Tibial artery (tissue), 4 donors: ENCODE measurements at regions not wholly inside any gene's neighbourhood (a gene's known extent, or its start where the extent isn't known, plus 50 kb on each side); places are given as distances from the start of the nearest gene placed in this dataset.
A peak's percentile ranks its signal among the peaks of the same experiment; 100 is the strongest.

Source experiments
- DNase-seq, 2 donors: peaks; one replicate each; pipeline ENCODE4 v3.0.0-alpha.2; 2019
- H3K27ac ChIP-seq, 2 donors: fragments of 200-600 bp; sonication (generic) in 1 of 2; 1 replicate in 1 of 2; 2 replicates in 1 of 2; pipeline ENCODE4 v1.5.1; 2018 to 2019; ENCODE audit warnings: mild to moderate bottlenecking in 1 of 2
- H3K27me3 ChIP-seq, 2 donors: fragments of 200-600 bp; sonication (generic) in 1 of 2; one replicate each; pipeline versions ENCODE4 v1.5.1 to v1.6.0; 2016 to 2019
- H3K36me3 ChIP-seq, 3 donors: fragments of 200-600 bp; sonication (generic) in 2 of 3; one replicate each; pipeline ENCODE4 v1.5.1; 2016 to 2019; ENCODE audit warnings: mild to moderate bottlenecking in 2 of 3
- H3K4me1 ChIP-seq, 4 donors: fragments of 200-600 bp; sonication (generic) in 2 of 4; 1 replicate in 3 of 4; 2 replicates in 1 of 4; pipeline ENCODE4 v1.5.1; 2016 to 2019
- H3K4me3 ChIP-seq, 2 donors: fragments of 200-600 bp; sonication (generic) in 1 of 2; 1 replicate in 1 of 2; 2 replicates in 1 of 2; pipeline ENCODE4 v1.5.1; 2018 to 2019; ENCODE audit warnings: mild to moderate bottlenecking in 2 of 2
- H3K9me3 ChIP-seq, 3 donors: fragments of 200-600 bp; sonication (generic) in 1 of 3; one replicate each; pipeline ENCODE4 v1.5.1; 2016 to 2019
- CTCF ChIP-seq, 2 experiments: fragments of 200-600 bp in 1 of 2; fragments of 450-650 bp in 1 of 2; IDR thresholded peaks; one replicate each; pipeline ENCODE4 v1.5.1; 2017 to 2019; ENCODE audit warnings: antibody characterized with exemption in 2 of 2, mild to moderate bottlenecking in 1 of 2, moderate library complexity in 1 of 2
- intact Hi-C: fragments of 100-400 bp; cut with DNase I; formaldehyde crosslinking; loops from one replicate; pipeline ENCODE4 v1.15.0; 2023; ENCODE audit warnings: low total_unique reads

GRCh38 chr1:227437495-227438008 lies 119.3 kb upstream of the CDC42BPA start:
- intact Hi-C loops, result loop anchor here (10.0 kb wide), 2 partner anchors 203 to 803 kb away; no protein-coding TSS in a partner anchor
- peak overlapping the region in 1 of 2 donors; percentile 51 for H3K27ac ChIP-seq
- TF ChIP-seq CTCF (IDR thresholded peaks at IDR 0.05), result peak; percentile 41 to 57
- no peaks in the 10 kb centered on the region for H3K9me3 ChIP-seq
- no peaks in the 10 kb centered on the region for H3K27me3 ChIP-seq
- peaks cover 0 to 5% (median 4%) of the 10 kb centered on the region in 4 donors for H3K4me1 ChIP-seq
- peak overlapping the region; percentile 37 to 41 for H3K4me3 ChIP-seq
- H3K36me3 ChIP-seq, result no peaks in the 10 kb centered on the region
- no peak for DNase-seq

- no peak for TF ChIP-seq CTCF (IDR thresholded peaks at IDR 0.05)
- peaks cover 0 to 24% (median 14%) of the 10 kb centered on the region in 4 donors for H3K4me1 ChIP-seq
- H3K4me3 ChIP-seq, result no peak overlapping the region
- DNase-seq, result no peak
- H3K9me3 ChIP-seq, result no peaks in the 10 kb centered on the region
- intact Hi-C loops, result loop anchor here (5.0 to 10.0 kb wide), 3 partner anchors 118 to 800 kb away; partner anchors contain the start of gene CDC42BPA
- no peak overlapping the region for H3K27ac ChIP-seq
- no peaks in the 10 kb centered on the region for H3K27me3 ChIP-seq
- H3K36me3 ChIP-seq, result no peaks in the 10 kb centered on the region
These were observed 116.6 kb upstream of the CDC42BPA start for GRCh38 chr1:227434808-227435444.

- Histone ChIP-seq H3K27ac (no peak overlapping the region), H3K36me3 (no peaks in the 10 kb centered on the region), H3K9me3 (no peaks in the 10 kb centered on the region), H3K27me3 (no peaks in the 10 kb centered on the region), H3K4me1 (peaks cover 0 to 35% (median 25%) of the 10 kb centered on the region in 4 donors), H3K4me3 (no peak overlapping the region)
- no peak for TF ChIP-seq CTCF (IDR thresholded peaks at IDR 0.05)
- no peak for DNase-seq
- intact Hi-C loops, result loop anchor here (5.0 to 10.0 kb wide), 3 partner anchors 117 to 799 kb away; partner anchors contain the start of gene CDC42BPA
These were observed 115.5 kb upstream of the CDC42BPA start for GRCh38 chr1:227433663-227434341.

- no peak for TF ChIP-seq CTCF (IDR thresholded peaks at IDR 0.05)
- Histone ChIP-seq H3K4me1 (peaks cover 0 to 43% (median 29%) of the 10 kb centered on the region in 4 donors), H3K9me3 (no peaks in the 10 kb centered on the region), H3K27ac (no peak overlapping the region), H3K36me3 (no peaks in the 10 kb centered on the region), H3K27me3 (no peaks in the 10 kb centered on the region), H3K4me3 (no peak overlapping the region)
- intact Hi-C loops, result loop anchor here (5.0 to 10.0 kb wide), 3 partner anchors 116 to 798 kb away; partner anchors contain the start of gene CDC42BPA
- no peak for DNase-seq
These were observed 114.7 kb upstream of the CDC42BPA start for GRCh38 chr1:227432981-227433380.

- H3K4me1 ChIP-seq, result peaks cover 0 to 49% (median 29%) of the 10 kb centered on the region in 4 donors
These were observed 113.9 kb upstream of the CDC42BPA start for GRCh38 chr1:227432181-227432535.

More at GRCh38 chr1:227432181-227432535, 113.9 kb upstream of the CDC42BPA start:
- no peak for DNase-seq
- Histone ChIP-seq H3K36me3 (no peaks in the 10 kb centered on the region), H3K27ac (peak overlapping the region; percentile 60 to 73), H3K27me3 (no peaks in the 10 kb centered on the region), H3K9me3 (no peaks in the 10 kb centered on the region), H3K4me3 (no peak overlapping the region)
- TF ChIP-seq CTCF (IDR thresholded peaks at IDR 0.05), result no peak
- intact Hi-C loops, result loop anchor here (5.0 to 10.0 kb wide), 3 partner anchors 115 to 797 kb away; partner anchors contain the start of gene CDC42BPA
